Dedifferentiated amniotic fluid mesenchymal stem cell (primary cell): ENCODE measurements at regions not wholly inside any gene's neighbourhood (a gene's known extent, or its start where the extent isn't known, plus 50 kb on each side); places are given as distances from the start of the nearest gene placed in this dataset.
"Not testable (repeated sequence)": the region's sequence is repeated elsewhere in the genome, so short reads cannot be mapped to it uniquely, and the experiment has no call there.

Experiments used
- DNase-seq: peaks from one replicate; pipeline ENCODE4 v3.0.0-alpha.2; 2016; ENCODE audit errors: extremely low spot score

GRCh38 chr13:84086098-84086846 is 204.0 kb upstream of the SLITRK1 start:
- not testable (repeated sequence) for DNase-seq

GRCh38 chr13:84082462-84082861 is 200.2 kb upstream of the SLITRK1 start:
- no peak for DNase-seq

- no peak for DNase-seq
These were observed 198.7 kb upstream of the SLITRK1 start for GRCh38 chr13:84080748-84081530.

- no peak for DNase-seq
These were observed 195.0 kb upstream of the SLITRK1 start for GRCh38 chr13:84077271-84077670.

- DNase-seq = no peak
These were observed 194.0 kb upstream of the SLITRK1 start for GRCh38 chr13:84076280-84076679.

- DNase-seq = no peak
These were observed 168.3 kb upstream of the SLITRK1 start for GRCh38 chr13:84050536-84050935.

- DNase-seq = no peak
These were observed 167.4 kb upstream of the SLITRK1 start for GRCh38 chr13:84049443-84050219.

- no peak for DNase-seq
These were observed 162.5 kb upstream of the SLITRK1 start for GRCh38 chr13:84044805-84045204.

GRCh38 chr13:84038001-84038400 is 155.7 kb upstream of the SLITRK1 start:
- DNase-seq = no peak

- no peak for DNase-seq
These were observed 149.8 kb upstream of the SLITRK1 start for GRCh38 chr13:84032116-84032515.

- DNase-seq = no peak
These were observed 148.8 kb upstream of the SLITRK1 start for GRCh38 chr13:84031120-84031519.

GRCh38 chr13:84029396-84029795 is 147.1 kb upstream of the SLITRK1 start:
- no peak for DNase-seq

- no peak for DNase-seq
These were observed 143.6 kb upstream of the SLITRK1 start for GRCh38 chr13:84025824-84026223.

GRCh38 chr13:83996415-83996814 is 114.1 kb upstream of the SLITRK1 start:
- no peak for DNase-seq

GRCh38 chr13:83995930-83996329 is 113.7 kb upstream of the SLITRK1 start:
- DNase-seq = no peak

- no peak for DNase-seq
These were observed 110.5 kb upstream of the SLITRK1 start for GRCh38 chr13:83992566-83993358.

GRCh38 chr13:83987394-83987793 is 105.1 kb upstream of the SLITRK1 start:
- DNase-seq = no peak

- no peak for DNase-seq
These were observed 102.5 kb upstream of the SLITRK1 start for GRCh38 chr13:83984793-83985192.

GRCh38 chr13:83980331-83980730 is 98.1 kb upstream of the SLITRK1 start:
- DNase-seq = no peak

GRCh38 chr13:83975655-83976165 is 93.4 kb upstream of the SLITRK1 start:
- DNase-seq = no peak

GRCh38 chr13:83958531-83958930 is 76.3 kb upstream of the SLITRK1 start:
- DNase-seq = no peak
